WERI-Rb-1 (cell line): ENCODE measurements at regions not wholly inside any gene's neighbourhood (a gene's known extent, or its start where the extent isn't known, plus 50 kb on each side); places are given as distances from the start of the nearest gene placed in this dataset.
A peak's percentile ranks its signal among the peaks of the same experiment; 100 is the strongest.
"Not testable (repeated sequence)": the region's sequence is repeated elsewhere in the genome, so short reads cannot be mapped to it uniquely, and the experiment has no call there.

Source experiments
- DNase-seq: peaks from one replicate; pipeline ENCODE4 v3.0.0-alpha.2; 2020
- H3K27ac ChIP-seq: fragments of 250-450 bp; sonication (Bioruptor Pico); 2 replicates; pipeline ENCODE4 v1.5.1; 2020; ENCODE audit warnings: mild to moderate bottlenecking, moderate library complexity
- H3K27me3 ChIP-seq: fragments of 250-450 bp; sonication (Bioruptor Pico); 2 replicates; pipeline ENCODE4 v1.5.1; 2021; ENCODE audit warnings: mild to moderate bottlenecking, low read depth, moderate library complexity; ENCODE audit not compliant: insufficient read depth, severe bottlenecking
- H3K36me3 ChIP-seq: fragments of 250-450 bp; sonication (Bioruptor Pico); 2 replicates; pipeline ENCODE4 v1.5.1; 2020; ENCODE audit warnings: mild to moderate bottlenecking, moderate library complexity
- H3K4me3 ChIP-seq: 2 replicates; pipeline ENCODE4 v1.5.1; 2011; ENCODE audit warnings: low read depth, mild to moderate bottlenecking, control low read depth, low read length
- H3K9me3 ChIP-seq: fragments of 250-450 bp; sonication (Bioruptor Pico); 2 replicates; pipeline ENCODE4 v1.5.1; 2021; ENCODE audit warnings: mild to moderate bottlenecking, moderate library complexity; ENCODE audit not compliant: severe bottlenecking
- TF ChIP-seq, protein P1 (sequence below): IDR thresholded peaks from 2 replicates; pipeline ENCODE4 v1.5.1; 2011; ENCODE audit warnings: low read depth, mild to moderate bottlenecking, control low read depth, inconsistent platforms, low read length

GRCh38 chr3:20552605-20553275 is 366.7 kb upstream of the SGO1 start:
- Histone ChIP-seq H3K4me3 (no peak overlapping the region), H3K9me3 (peaks cover 7% of the 10 kb centered on the region), H3K27me3 (no peaks in the 10 kb centered on the region), H3K27ac (no peak overlapping the region), H3K36me3 (no peaks in the 10 kb centered on the region)
- DNase-seq: no peak
- TF ChIP-seq, protein P1, sequence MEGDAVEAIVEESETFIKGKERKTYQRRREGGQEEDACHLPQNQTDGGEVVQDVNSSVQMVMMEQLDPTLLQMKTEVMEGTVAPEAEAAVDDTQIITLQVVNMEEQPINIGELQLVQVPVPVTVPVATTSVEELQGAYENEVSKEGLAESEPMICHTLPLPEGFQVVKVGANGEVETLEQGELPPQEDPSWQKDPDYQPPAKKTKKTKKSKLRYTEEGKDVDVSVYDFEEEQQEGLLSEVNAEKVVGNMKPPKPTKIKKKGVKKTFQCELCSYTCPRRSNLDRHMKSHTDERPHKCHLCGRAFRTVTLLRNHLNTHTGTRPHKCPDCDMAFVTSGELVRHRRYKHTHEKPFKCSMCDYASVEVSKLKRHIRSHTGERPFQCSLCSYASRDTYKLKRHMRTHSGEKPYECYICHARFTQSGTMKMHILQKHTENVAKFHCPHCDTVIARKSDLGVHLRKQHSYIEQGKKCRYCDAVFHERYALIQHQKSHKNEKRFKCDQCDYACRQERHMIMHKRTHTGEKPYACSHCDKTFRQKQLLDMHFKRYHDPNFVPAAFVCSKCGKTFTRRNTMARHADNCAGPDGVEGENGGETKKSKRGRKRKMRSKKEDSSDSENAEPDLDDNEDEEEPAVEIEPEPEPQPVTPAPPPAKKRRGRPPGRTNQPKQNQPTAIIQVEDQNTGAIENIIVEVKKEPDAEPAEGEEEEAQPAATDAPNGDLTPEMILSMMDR: no peak

DNA sequence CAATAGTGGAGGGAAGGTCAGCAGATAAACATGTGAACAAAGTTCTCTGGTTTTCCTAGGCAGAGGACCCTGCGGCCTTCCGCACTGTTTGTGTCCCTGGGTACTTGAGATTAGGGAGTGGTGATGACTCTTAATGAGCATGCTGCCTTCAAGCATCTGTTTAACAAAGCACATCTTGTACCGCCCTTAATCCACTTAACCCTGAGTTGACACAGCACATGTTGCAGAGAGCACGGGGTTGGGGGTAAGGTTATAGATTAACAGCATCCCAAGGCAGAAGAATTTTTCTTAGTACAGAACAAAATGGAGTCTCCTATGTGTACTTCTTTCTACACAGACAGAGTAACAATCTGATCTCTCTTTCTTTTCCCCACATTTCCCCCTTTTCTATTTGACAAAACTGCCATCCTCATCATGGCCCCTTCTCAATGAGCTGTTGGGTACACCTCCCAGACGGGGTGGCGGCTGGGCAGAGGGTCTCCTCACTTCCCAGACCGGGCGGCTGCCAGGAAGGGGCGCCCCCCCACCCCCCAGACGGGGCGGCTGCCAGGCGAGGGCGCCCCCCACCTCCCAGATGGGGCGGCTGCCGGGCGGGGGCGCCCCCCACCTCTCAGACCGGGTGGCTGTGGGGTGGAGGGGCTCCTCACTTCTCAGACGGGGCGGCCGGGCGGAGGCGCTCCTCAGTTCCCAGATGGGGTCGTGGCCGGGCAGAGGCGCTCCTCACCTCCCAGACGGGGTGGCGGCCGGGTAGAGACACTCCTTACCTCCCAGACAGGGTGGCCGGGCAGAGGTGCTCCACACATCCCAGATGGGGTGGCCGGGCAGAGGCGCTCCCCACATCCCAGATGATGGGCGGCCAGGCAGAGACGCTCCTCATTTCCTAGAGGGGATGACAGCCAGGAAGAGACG is 361.6 kb upstream of the SGO1 start:
- H3K27me3 ChIP-seq, H3K36me3 ChIP-seq, H3K9me3 ChIP-seq, H3K4me3 ChIP-seq: not testable (repeated sequence)
- H3K27ac ChIP-seq: peak overlapping the region; percentile 48; the same call in 1 of the 2 replicates
- peak; percentile 53 for DNase-seq

GRCh38 chr3:20546636-20547035 is 360.6 kb upstream of the SGO1 start:
- no peaks in the 10 kb centered on the region for H3K27me3 ChIP-seq
- peaks cover 7% of the 10 kb centered on the region for H3K9me3 ChIP-seq
- H3K4me3 ChIP-seq: no peak overlapping the region
- no peaks in the 10 kb centered on the region for H3K36me3 ChIP-seq
- no peak overlapping the region for H3K27ac ChIP-seq
- no peak for DNase-seq
- TF ChIP-seq, protein P1: no peak

DNA sequence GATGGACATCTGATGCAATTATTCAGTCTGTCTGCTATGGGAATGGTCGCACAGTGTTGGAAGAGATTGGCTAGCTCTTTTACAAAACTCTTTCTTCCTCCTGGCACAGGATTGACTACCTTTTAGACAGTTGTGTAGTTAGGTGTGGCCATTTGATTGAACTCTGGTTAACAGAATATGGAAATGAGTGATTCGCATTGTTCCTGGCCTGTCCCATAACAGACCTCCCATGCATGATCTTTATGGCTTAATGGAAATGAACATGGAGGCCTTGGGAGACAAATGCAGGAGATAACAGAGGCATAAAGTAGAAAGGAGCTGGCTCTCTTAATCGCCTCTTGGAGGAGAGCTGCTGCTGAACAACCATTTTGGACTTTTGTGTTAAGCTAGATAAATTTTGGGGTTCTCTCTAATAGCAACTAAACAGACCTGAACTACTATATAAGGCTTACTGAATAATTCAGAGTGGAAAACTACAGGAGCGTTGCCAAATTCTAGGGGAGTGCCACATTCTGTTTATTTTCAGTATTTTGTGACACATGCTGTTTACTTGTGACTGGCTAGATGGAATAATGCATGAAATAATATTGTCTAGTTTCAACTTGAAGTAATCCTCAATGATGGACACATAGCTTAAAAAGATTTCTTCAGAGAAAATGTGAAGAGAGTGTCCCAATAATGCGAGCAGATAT is 357.7 kb upstream of the SGO1 start:
- H3K27me3 ChIP-seq: no peaks in the 10 kb centered on the region
- H3K9me3 ChIP-seq: peaks cover 7% of the 10 kb centered on the region
- TF ChIP-seq, protein P1: no peak
- no peak overlapping the region for H3K4me3 ChIP-seq
- H3K36me3 ChIP-seq: no peaks in the 10 kb centered on the region
- no peak for DNase-seq
- H3K27ac ChIP-seq: no peak overlapping the region

DNA sequence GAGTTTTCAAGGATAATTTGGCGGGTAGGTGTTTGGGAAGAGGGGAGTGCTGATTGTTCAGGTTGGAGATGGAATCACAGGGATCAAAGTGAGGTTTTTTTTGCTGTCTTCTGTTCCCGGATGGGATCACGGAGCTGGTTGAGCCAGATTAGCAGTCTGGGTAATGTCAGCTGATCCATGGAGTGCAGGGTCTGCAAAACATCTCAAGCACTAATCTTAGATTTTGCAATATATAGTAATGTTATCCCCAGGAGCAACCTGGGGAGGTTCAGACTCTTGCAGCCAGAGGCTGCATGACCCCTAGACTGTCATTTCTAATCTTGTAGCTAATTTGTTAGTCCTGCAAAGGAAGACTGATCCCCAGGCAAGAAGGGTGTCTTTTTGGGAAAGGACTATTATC is 354.1 kb upstream of the SGO1 start:
- H3K36me3 ChIP-seq: no peaks in the 10 kb centered on the region
- H3K9me3 ChIP-seq: no peaks in the 10 kb centered on the region
- DNase-seq: peak; percentile 46
- no peak overlapping the region for H3K27ac ChIP-seq
- TF ChIP-seq, protein P1: no peak
- H3K4me3 ChIP-seq: no peak overlapping the region
- no peaks in the 10 kb centered on the region for H3K27me3 ChIP-seq

GRCh38 chr3:20539666-20540065 is 353.7 kb upstream of the SGO1 start:
- TF ChIP-seq, protein P1: no peak
- no peak overlapping the region for H3K27ac ChIP-seq
- DNase-seq: no peak
- H3K4me3 ChIP-seq: no peak overlapping the region
- H3K9me3 ChIP-seq: no peaks in the 10 kb centered on the region
- H3K27me3 ChIP-seq: no peaks in the 10 kb centered on the region
- no peaks in the 10 kb centered on the region for H3K36me3 ChIP-seq
